ENCODE measurements at regions not wholly inside any gene's neighbourhood (a gene's known extent, or its start where the extent isn't known, plus 50 kb on each side); places are given as distances from the start of the nearest gene placed in this dataset.
"Not testable (repeated sequence)": the region's sequence is repeated elsewhere in the genome, so short reads cannot be mapped to it uniquely, and the experiment has no call there.

DNA sequence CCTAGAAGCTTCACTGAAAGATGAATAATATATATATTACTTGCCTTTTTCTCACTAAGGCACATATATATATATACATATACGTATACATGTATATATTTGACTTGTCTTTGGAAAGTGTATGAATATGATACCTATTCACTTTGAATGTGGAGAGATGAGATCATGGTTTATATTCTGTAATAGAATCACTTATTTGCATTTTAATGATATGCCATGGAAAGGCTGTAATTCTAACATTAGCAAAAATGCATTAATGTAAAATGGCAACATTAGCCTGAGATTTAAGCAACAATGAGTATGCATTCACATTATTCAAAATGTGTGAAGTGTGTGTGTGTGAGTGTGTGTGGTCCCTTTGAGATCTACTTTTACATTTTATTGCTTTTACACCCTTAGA is 54.5 kb upstream of the PRKD1 start:
- DNase-seq (ENCODE audit: low read depth) = no peak

DNA sequence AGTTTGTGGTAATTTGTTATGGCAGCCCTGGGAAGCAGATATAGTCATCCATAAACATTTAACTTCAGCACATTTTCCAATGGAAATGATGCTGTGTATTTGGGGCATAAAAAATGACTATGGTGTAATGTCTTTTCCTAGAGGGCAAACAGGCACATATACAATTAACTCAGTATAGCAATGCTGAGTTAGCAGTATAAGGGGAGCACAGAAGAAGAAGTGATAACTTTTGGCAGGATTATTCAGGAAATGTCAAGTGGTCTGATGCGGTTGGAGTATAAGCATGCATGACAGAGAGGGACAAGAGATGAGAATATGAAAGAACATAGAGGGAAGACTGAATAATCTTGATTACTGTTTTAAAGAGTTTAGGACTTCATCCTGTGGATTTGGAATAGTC is 55.3 kb upstream of the PRKD1 start:
- no peak for DNase-seq (ENCODE audit: low read depth)

- not testable (repeated sequence) for DNase-seq (ENCODE audit: low read depth)
Measured at GRCh38 chr14:29990344-29990857, 62.8 kb upstream of the PRKD1 start.

- DNase-seq (ENCODE audit: low read depth) = no peak
Measured at GRCh38 chr14:29990993-29991392, 63.3 kb upstream of the PRKD1 start.

DNA sequence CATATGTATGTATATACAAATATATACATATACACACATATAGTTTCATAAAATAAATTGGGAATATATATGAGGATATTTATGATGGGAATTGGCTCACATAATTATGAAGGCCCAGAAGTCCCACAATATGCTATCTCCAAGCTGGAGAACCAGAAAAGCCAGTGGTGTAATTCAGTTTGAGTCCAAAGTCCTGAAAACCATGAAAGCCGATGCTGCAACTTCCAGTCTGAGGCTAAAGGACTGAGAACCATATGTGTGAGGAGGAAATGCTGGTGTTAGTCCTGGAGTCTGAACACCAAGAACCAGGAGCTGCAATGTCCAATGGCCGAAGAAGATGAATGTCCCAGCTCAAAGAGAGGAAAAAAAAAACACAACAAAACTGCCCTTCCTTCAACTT is 65.5 kb upstream of the PRKD1 start:
- no peak for DNase-seq (ENCODE audit: low read depth)

GRCh38 chr14:29999013-29999539 is 71.4 kb upstream of the PRKD1 start:
- DNase-seq (ENCODE audit: low read depth) = no peak

DNA sequence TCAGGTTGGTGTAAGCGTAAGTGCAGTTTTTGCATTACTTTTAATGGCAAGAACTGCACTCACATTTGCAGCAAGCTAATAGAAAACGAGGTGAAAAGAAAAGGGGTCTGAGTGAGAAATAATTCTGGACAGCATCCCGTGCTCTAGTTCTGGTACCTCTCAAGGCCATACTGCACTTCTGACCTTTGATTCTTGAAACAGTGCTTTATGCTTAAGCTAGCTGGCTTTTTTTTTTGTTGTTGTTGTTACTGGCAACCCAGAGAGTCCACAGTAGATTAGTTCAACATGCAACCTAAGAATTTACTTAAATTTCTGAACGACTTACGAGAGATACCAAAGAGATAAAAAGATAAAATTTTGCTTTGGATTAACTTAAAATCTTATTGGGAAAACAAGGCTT is 75.2 kb upstream of the PRKD1 start:
- peak; percentile 1 for DNase-seq (ENCODE audit: low read depth)

DNA sequence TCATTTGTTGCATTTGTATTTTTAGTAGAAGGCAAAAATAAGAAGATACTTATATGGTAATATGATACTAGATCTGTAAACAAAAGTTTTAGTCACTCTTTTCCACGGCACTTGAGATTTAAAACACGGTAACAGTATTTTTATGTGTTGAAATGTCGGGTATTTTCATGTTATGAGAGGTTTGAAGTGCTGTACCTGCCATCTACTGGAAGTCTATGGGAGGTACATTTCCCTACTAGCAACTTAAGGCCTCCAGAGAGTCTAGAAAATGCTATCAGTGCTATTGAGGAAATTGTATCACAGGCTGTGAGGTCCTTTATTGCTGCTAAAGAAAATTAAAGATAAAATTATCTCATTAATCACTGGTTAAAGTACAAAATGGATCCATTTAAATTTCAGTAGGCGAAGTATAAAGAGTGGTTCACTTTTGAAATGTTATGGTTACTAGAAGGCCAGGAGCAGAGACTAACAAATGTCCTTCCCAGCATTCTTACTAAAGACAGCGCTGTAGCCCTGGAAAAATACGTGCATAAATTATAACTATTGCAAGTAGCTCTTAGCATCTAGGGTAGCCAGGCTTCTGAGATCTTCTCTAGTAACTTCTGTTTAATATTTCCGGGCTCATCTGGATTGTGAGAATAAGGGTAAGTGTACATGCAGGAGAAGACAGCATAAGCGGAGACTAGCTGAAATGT is 77.6 kb upstream of the PRKD1 start:
- DNase-seq (ENCODE audit: low read depth) = peak; percentile 71

GRCh38 chr14:30006695-30007094 is 79.0 kb upstream of the PRKD1 start:
- no peak for DNase-seq (ENCODE audit: low read depth)

DNA sequence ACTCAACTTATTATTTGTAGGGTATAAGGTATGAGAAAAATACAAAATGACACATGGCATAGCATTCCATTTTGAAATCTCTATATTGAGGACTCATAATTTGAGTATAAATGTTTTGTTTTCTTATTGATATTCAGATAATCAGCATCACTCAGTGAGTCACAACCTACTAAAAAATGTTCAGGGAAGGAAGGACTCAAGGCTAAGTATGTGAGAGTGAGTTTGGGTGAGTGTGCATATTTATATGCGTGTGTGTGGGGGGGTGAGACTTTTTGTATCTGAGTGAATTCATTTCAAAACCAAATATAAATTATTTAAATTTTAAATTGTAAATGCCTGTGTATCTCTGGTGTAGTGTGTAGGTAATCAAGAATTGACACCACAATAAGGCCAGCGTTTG is 87.8 kb upstream of the PRKD1 start:
- no peak for DNase-seq (ENCODE audit: low read depth)

DNA sequence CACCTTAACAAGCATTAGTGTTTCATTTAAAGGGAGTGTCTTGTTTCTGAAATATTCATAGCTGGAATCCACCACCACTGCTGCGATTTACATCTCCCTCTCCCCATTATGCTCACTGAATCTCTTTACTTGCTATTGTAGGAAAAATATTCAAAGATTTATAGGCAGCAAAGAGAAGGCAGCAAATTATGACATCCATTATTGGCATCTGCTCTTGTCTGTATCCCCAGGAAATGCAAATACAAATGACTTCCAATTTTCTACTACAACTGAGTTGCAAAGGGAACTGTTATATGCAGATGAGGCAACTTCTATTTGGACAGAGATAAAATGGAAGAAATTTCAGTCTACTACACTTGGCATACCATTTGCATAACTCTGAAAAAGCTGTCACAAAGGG is 88.4 kb upstream of the PRKD1 start:
- DNase-seq (ENCODE audit: low read depth) = no peak

GRCh38 chr14:30017370-30017993 is 89.8 kb upstream of the PRKD1 start:
- DNase-seq (ENCODE audit: low read depth) = no peak

DNA sequence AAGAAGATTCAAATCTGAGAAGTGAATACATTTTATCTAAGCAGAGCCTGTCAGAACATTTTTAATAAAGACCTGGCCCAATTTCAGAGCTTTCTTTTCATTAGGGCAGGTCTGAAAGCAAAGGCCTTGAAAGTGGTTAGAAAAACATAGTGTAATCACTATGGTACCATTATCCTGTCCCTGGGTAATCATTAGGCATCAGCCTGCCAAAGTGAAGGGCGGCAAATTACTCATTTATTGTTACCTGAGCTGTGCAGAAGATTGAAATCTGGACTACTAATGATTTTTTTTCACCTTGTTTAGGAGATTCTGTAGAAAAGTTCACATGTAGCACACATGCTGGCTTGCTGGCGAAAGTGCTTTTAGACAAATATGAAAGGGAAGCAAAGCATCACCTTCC is 92.6 kb upstream of the PRKD1 start:
- DNase-seq (ENCODE audit: low read depth) = no peak

- no peak for DNase-seq (ENCODE audit: low read depth)
Measured at GRCh38 chr14:30020687-30021086, 93.0 kb upstream of the PRKD1 start.

GRCh38 chr14:30023350-30023749 is 95.7 kb upstream of the PRKD1 start:
- not testable (repeated sequence) for DNase-seq (ENCODE audit: low read depth)

GRCh38 chr14:30034152-30034551 is 106.5 kb upstream of the PRKD1 start:
- DNase-seq (ENCODE audit: low read depth) = no peak

- DNase-seq (ENCODE audit: low read depth) = no peak
Measured at GRCh38 chr14:30035361-30035760, 107.7 kb upstream of the PRKD1 start.

DNA sequence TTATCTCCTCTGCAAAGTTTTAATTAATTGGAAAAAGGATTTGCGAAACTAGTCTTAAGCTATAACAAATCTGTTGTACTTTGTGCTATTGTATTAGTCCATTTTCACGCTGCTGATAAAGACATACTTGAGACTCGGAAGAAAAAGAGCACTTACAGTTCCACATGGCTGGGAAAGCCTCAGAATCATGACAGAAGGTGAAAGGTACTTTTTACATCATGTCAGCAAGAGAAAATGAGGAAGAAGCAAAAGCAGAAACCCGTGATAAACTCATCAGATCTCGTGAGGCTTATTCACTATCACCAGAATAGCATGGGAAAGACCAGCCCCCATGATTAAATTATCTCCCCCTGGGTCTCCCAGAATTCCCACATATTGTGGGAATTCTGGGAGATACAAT is 118.1 kb upstream of the PRKD1 start:
- no peak for DNase-seq (ENCODE audit: low read depth)

DNA sequence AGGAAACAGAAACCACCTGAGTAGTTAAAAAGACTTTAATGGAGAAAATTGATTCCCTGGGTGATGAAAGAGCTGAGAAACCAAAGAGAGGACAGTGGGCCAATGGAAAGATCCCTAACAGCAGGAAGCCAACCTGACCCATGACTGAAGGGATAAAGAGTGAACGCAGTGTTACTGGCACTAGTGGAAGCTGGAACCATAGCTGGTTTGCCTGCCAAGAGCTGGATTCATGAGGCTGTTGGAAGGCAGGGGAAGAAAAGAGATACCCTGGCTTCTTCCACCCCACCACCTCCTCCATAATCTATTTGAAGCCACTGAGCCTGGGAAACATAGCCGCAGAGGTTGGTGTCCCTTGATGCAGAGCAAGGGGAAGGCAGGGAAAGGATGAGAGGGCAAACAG is 125.5 kb upstream of the PRKD1 start:
- no peak for DNase-seq (ENCODE audit: low read depth)

DNA sequence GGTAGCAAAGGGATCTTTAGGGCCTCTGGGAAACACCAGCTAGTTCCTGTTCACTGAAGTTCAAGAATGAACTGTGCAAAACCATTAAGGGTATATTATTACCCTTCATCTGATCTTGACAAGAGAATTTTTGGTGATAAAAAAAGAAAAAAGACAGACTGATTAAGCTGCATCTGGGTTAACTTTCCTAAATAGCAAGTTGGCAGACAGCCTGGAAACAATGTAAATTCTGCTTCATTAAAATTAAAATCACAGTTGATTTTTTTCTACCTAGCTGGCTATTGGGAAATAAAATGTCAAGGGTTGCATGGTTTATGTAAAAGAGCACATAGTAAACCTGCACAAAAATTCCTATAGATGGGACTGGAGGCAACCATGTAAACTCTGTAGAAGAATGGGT is 126.6 kb upstream of the PRKD1 start:
- DNase-seq (ENCODE audit: low read depth) = no peak

DNA sequence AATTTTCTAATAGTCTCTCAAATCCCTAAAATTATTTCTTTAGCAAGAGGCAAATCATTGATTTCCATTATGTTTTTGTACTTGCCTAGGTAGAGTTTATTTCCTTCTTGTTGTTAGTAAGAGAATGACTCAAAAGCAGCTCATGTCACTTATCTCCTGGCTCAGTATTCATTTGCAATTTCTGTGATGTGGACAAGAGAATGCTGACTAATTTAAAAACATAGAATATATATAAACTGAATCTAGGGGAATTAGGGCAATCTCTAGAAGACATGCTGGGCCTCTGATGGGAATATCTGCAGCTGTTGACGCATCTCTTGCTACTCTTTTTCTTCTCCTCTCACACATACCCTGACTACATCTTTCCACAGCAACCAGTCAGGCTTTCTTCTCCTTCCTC is 130.8 kb upstream of the PRKD1 start:
- DNase-seq (ENCODE audit: low read depth) = no peak

- DNase-seq (ENCODE audit: low read depth) = no peak
Measured at GRCh38 chr14:30063746-30064145, 136.1 kb upstream of the PRKD1 start.

DNA sequence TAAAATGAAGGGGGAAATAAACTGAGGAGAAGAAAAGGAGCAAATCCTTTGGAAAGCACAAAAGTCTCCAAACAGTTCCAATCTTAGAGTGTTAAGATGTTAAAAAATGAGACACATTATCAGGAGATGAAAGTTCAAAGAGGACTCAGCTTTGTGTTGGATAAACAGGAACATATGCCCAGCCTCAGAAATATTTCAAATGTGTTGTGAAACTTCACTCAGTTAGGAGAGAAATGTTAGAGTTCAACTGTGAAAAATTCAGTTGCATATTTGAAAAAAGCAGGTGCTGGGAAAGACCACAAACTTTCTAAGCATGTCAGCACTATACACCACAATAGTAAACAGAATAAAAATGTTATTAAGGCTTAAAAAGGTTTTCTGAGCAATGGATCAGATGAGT is 136.8 kb upstream of the PRKD1 start:
- no peak for DNase-seq (ENCODE audit: low read depth)

DNA sequence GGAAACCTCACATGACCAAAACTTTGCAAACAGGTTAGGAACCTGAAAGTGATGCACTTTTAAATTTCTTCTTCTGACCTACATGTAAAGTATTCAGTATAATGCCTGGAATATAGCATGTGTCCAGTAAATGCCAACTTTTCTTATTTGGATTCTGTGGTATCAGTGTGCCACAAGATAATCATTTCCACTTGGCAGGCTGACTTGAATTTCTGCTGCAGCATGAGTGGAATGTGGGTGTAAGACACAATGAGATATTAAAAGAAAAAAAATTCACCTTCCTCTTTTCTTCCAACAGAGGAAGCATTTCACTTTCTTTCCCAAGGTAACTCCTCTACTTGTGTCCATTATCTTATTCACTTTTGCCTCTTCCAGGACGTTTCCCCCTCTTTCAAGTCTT is 141.9 kb upstream of the PRKD1 start:
- no peak for DNase-seq (ENCODE audit: low read depth)

Measured in fibroblast of the conjunctiva (primary cell).